ENCODE measurements at regions not wholly inside any gene's neighbourhood (a gene's known extent, or its start where the extent isn't known, plus 50 kb on each side); places are given as distances from the start of the nearest gene placed in this dataset.

DNA sequence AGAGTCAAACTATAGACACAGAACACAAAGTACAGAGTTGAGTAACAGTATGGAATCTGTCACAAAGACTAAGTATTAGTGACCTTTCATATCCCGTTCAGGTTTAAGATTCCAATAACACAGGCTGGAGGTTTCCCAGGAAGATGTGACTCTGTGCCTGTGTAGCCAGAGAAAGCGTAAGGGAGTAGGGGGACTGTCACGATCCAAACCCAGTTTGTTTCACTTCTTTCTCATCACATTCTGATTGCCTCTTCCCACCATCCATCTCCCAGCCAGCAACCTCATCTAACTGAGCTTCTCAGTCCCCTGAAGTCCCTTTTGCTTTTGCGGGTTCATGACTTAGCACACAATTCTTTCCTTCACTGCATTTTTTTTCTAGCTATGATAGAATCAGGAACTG is 76.4 kb upstream of the NPVF start:
- ChIA-PET POLR2A (ENCODE audit: low non-redundant PET) (interaction anchor here (0.7 kb wide), 1 partner anchor 1244 kb away, joined by 3 read pairs; no protein-coding TSS in a partner anchor), CTCF (interaction anchor here (0.6 kb wide), 2 partner anchors 168 to 257 kb away, joined by 5 read pairs; no protein-coding TSS in a partner anchor)
- no peak for DNase-seq (ENCODE audit: low spot score)
- Histone ChIP-seq H3K27ac (ENCODE audit: low read depth, low read length, poor library complexity, severe bottlenecking) (no peak overlapping the region), H3K9me3 (ENCODE audit: low read depth, low read length, poor library complexity, severe bottlenecking) (no peaks in the 10 kb centered on the region), H3K27me3 (replicated peaks; ENCODE audit: insufficient read depth, low read depth, low read length, poor library complexity) (peaks cover 42% of the 10 kb centered on the region), H3K36me3 (ENCODE audit: insufficient read depth, low read length, poor library complexity, severe bottlenecking) (no peaks in the 10 kb centered on the region), H3K4me1 (ENCODE audit: insufficient read depth, low read length, poor library complexity, severe bottlenecking) (no peaks in the 10 kb centered on the region), H3K4me3 (ENCODE audit: low read depth, low read length, poor library complexity, severe bottlenecking) (no peak overlapping the region)
- TF ChIP-seq EZH2 (IDR thresholded peaks at IDR 0.05; ENCODE audit: borderline replicate concordance, low read depth, low read length, poor library complexity, severe bottlenecking) = no peak
- TF ChIP-seq, protein P1, sequence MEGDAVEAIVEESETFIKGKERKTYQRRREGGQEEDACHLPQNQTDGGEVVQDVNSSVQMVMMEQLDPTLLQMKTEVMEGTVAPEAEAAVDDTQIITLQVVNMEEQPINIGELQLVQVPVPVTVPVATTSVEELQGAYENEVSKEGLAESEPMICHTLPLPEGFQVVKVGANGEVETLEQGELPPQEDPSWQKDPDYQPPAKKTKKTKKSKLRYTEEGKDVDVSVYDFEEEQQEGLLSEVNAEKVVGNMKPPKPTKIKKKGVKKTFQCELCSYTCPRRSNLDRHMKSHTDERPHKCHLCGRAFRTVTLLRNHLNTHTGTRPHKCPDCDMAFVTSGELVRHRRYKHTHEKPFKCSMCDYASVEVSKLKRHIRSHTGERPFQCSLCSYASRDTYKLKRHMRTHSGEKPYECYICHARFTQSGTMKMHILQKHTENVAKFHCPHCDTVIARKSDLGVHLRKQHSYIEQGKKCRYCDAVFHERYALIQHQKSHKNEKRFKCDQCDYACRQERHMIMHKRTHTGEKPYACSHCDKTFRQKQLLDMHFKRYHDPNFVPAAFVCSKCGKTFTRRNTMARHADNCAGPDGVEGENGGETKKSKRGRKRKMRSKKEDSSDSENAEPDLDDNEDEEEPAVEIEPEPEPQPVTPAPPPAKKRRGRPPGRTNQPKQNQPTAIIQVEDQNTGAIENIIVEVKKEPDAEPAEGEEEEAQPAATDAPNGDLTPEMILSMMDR (conservative IDR thresholded peaks at IDR 0.05; ENCODE audit: low read depth, low read length) = no peak
- intact Hi-C loops (cut with micrococcal nuclease; ENCODE audit: unreplicated experiment) = no loop called here
- no TSS peak for BruUV-seq (replicated peaks)

DNA sequence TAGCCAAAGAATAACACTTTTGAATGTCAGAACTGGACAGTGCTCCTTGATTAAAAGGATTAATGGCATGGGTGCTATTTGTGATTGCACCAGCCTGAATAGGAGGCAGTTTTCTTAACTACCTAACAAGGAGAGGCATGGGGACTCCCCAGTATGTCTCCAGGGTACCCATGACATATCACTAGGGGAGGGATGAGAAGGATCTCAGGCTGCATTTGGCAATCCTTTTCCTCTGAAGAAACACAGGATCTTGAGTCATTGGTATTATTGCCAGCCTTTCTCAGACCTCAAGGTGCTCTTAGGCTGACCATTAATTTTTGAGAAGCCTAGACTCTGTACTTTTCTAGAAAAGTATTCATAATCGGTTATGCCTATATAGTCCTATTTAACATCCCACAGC is 77.5 kb upstream of the NPVF start:
- ChIA-PET CTCF (no interaction called here), POLR2A (ENCODE audit: low non-redundant PET) (no interaction called here)
- Histone ChIP-seq H3K4me1 (ENCODE audit: insufficient read depth, low read length, poor library complexity, severe bottlenecking) (no peaks in the 10 kb centered on the region), H3K36me3 (ENCODE audit: insufficient read depth, low read length, poor library complexity, severe bottlenecking) (no peaks in the 10 kb centered on the region), H3K9me3 (ENCODE audit: low read depth, low read length, poor library complexity, severe bottlenecking) (no peaks in the 10 kb centered on the region), H3K27me3 (replicated peaks; ENCODE audit: insufficient read depth, low read depth, low read length, poor library complexity) (peaks cover 33% of the 10 kb centered on the region), H3K27ac (ENCODE audit: low read depth, low read length, poor library complexity, severe bottlenecking) (no peak overlapping the region), H3K4me3 (ENCODE audit: low read depth, low read length, poor library complexity, severe bottlenecking) (no peak overlapping the region)
- no peak for TF ChIP-seq EZH2 (IDR thresholded peaks at IDR 0.05; ENCODE audit: borderline replicate concordance, low read depth, low read length, poor library complexity, severe bottlenecking)
- TF ChIP-seq, protein P1 (conservative IDR thresholded peaks at IDR 0.05; ENCODE audit: low read depth, low read length) = no peak
- intact Hi-C loops (cut with micrococcal nuclease; ENCODE audit: unreplicated experiment) = no loop called here
- no peak for DNase-seq (ENCODE audit: low spot score)
- no TSS peak for BruUV-seq (replicated peaks)

- Histone ChIP-seq H3K27ac (ENCODE audit: low read depth, low read length, poor library complexity, severe bottlenecking) (no peak overlapping the region), H3K36me3 (ENCODE audit: insufficient read depth, low read length, poor library complexity, severe bottlenecking) (no peaks in the 10 kb centered on the region), H3K9me3 (ENCODE audit: low read depth, low read length, poor library complexity, severe bottlenecking) (no peaks in the 10 kb centered on the region), H3K4me3 (ENCODE audit: low read depth, low read length, poor library complexity, severe bottlenecking) (no peak overlapping the region), H3K27me3 (replicated peaks; ENCODE audit: insufficient read depth, low read depth, low read length, poor library complexity) (peaks cover 20% of the 10 kb centered on the region), H3K4me1 (ENCODE audit: insufficient read depth, low read length, poor library complexity, severe bottlenecking) (no peaks in the 10 kb centered on the region)
- intact Hi-C loops (cut with micrococcal nuclease; ENCODE audit: unreplicated experiment) = no loop called here
- ChIA-PET CTCF (no interaction called here), POLR2A (ENCODE audit: low non-redundant PET) (no interaction called here)
- no TSS peak for BruUV-seq (replicated peaks)
- TF ChIP-seq, protein P1 (conservative IDR thresholded peaks at IDR 0.05; ENCODE audit: low read depth, low read length) = no peak
- no peak for TF ChIP-seq EZH2 (IDR thresholded peaks at IDR 0.05; ENCODE audit: borderline replicate concordance, low read depth, low read length, poor library complexity, severe bottlenecking)
- DNase-seq (ENCODE audit: low spot score) = no peak
Observed at GRCh38 chr7:25307624-25308023, 79.3 kb upstream of the NPVF start.
